Epithelial cell of esophagus (primary cell): ENCODE measurements at regions not wholly inside any gene's neighbourhood (a gene's known extent, or its start where the extent isn't known, plus 50 kb on each side); places are given as distances from the start of the nearest gene placed in this dataset.

Experiments
- DNase-seq: peaks from one replicate; pipeline ENCODE4 v3.0.0; 2010; ENCODE audit warnings: low read depth
- H3K4me3 ChIP-seq: 2 replicates; pipeline ENCODE4 v1.5.1; 2011; ENCODE audit warnings: mild to moderate bottlenecking, low read length, control low read depth
- CTCF ChIP-seq: IDR thresholded peaks from 2 replicates; pipeline ENCODE4 v1.5.1; 2011; ENCODE audit warnings: low read depth, mild to moderate bottlenecking, low read length, control low read depth, inconsistent platforms; ENCODE audit not compliant: insufficient read depth; ENCODE audit errors: missing control alignments

DNA sequence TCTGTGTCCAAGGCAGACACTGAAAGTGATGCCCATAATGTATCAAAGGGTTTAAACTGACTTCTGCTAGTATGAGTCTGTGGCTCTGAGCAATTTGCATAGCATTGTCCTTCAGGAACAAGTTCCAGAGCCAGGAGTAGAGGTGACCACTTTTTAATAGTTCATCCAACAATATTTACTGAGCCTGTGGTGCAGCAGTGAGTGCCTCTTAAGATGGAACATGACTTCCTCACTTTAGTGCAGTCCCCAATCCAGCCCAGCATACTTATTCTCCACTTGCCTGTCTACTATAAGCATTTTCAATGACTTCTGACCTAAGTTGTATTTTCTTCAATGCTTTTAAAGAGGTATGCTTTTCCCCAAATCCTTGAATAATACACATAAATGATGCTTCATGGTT, 611.3 kb downstream of the MED13L start:
- no peak for TF ChIP-seq CTCF
- H3K4me3 ChIP-seq = no peak overlapping the region
- DNase-seq = no peak

- no peak for DNase-seq
- H3K4me3 ChIP-seq = no peak overlapping the region
- no peak for TF ChIP-seq CTCF
Measured at GRCh38 chr12:115661112-115661511, 616.4 kb downstream of the MED13L start.

GRCh38 chr12:115660211-115660805, 617.2 kb downstream of the MED13L start:
- TF ChIP-seq CTCF = no peak
- DNase-seq = no peak
- H3K4me3 ChIP-seq = no peak overlapping the region

DNA sequence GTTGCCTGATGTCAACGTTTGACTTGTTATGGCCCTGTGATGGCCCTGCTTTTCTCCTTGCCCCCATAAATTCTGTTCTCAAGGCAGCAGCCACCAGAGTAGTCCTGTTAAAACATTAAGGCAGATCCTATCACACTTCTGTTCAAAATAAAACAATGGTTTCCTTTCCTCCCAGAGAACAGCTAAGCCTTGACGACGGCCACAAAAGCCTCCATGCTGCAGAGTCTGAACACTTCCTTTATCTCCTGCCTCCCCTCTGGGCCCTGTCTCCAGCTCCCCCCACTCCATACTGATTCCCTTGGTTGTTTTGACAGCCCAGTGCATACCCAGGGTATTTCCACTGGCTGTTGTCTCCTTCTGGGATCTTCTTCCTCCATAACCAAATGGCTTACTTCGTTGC, 618.1 kb downstream of the MED13L start:
- TF ChIP-seq CTCF = no peak
- H3K4me3 ChIP-seq = no peak overlapping the region

GRCh38 chr12:115657081-115658013, 620.1 kb downstream of the MED13L start:
- no peak for TF ChIP-seq CTCF
- DNase-seq = peak; percentile 32
- no peak overlapping the region for H3K4me3 ChIP-seq

More for the DNA sequence above, 618.1 kb downstream of the MED13L start:
- DNase-seq = no peak

DNA sequence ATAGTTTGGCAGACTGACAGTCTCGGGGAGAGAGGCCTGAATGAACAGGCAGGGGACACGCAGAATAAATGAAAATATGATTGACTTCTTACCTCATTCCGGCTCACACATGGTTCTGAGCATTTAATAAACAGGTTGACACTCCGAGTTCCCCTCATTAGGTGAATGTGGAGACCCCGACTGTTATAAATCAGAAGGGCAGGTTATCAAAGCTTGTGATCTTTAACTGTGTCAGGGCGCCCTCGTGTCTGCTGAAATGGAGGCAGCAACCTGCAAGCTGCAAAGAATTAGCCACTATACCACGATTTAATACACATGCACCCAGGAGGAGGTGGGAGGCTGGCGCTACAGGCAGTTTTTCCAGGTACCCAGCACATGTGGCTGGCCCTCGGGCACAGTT, 627.5 kb downstream of the MED13L start:
- no peak for TF ChIP-seq CTCF
- H3K4me3 ChIP-seq = no peak overlapping the region
- DNase-seq = no peak
